Testis (tissue), 2 donors: ENCODE measurements at regions not wholly inside any gene's neighbourhood (a gene's known extent, or its start where the extent isn't known, plus 50 kb on each side); places are given as distances from the start of the nearest gene placed in this dataset.
A peak's percentile ranks its signal among the peaks of the same experiment; 100 is the strongest.

Experiments used
- DNase-seq: peaks from one replicate; pipeline ENCODE4 v3.0.0-alpha.2; 2019
- H3K27ac ChIP-seq, 2 donors: fragments of 200-600 bp; sonication (generic); one replicate each; pipeline ENCODE4 v1.5.1; 2019
- H3K27me3 ChIP-seq: fragments of 200-600 bp; sonication (generic); one replicate; pipeline ENCODE4 v1.5.1; 2019
- H3K36me3 ChIP-seq: fragments of 200-600 bp; sonication (generic); one replicate; pipeline ENCODE4 v1.5.1; 2017; ENCODE audit warnings: low read depth; ENCODE audit errors: missing control alignments
- H3K4me1 ChIP-seq: fragments of 200-600 bp; sonication (generic); one replicate; pipeline ENCODE4 v1.5.1; 2019
- H3K4me3 ChIP-seq, 2 donors: fragments of 200-600 bp; sonication (generic); one replicate each; pipeline ENCODE4 v1.5.1; 2017 to 2019
- H3K9me3 ChIP-seq: fragments of 200-600 bp; sonication (generic); one replicate; pipeline ENCODE4 v1.5.1; 2017
- CTCF ChIP-seq, 3 experiments: fragments of 450-650 bp in 2 of 3; fragments of 200-600 bp in 1 of 3; sonication (generic) in 1 of 3; IDR thresholded peaks; one replicate each; pipeline ENCODE4 v1.5.1; 2016 to 2019; ENCODE audit warnings: antibody characterized with exemption in 3 of 3, mild to moderate bottlenecking in 2 of 3, moderate library complexity in 1 of 3
- POLR2A ChIP-seq: fragments of 450-650 bp; IDR thresholded peaks from one replicate; pipeline ENCODE4 v1.6.1; 2017; ENCODE audit warnings: antibody characterized with exemption, mild to moderate bottlenecking, moderate library complexity
- WGBS, 2 donors: methylation state at CpG; one replicate each; pipeline ENCODE4 v1.1.5; 2018; 5-methylcytosine and 5-hydroxymethylcytosine counted together
- intact Hi-C: fragments of 100-400 bp; cut with DNase I; formaldehyde crosslinking; loops from one replicate; pipeline ENCODE4 v1.15.1; 2023; ENCODE audit warnings: low total_unique reads

- Histone ChIP-seq H3K27me3 (no peaks in the 10 kb centered on the region), H3K4me1 (no peaks in the 10 kb centered on the region), H3K9me3 (no peaks in the 10 kb centered on the region), H3K36me3 (no peaks in the 10 kb centered on the region), H3K4me3 (no peak overlapping the region), H3K27ac (peak overlapping the region in 1 of 2 donors; percentile 68)
- TF ChIP-seq POLR2A: no peak
- TF ChIP-seq CTCF (IDR thresholded peaks at IDR 0.05): no peak
- WGBS, 2 donors: 21 to 56% methylated on average over 1 of the region's 1 CpG
- intact Hi-C loops: no loop called here
- DNase-seq: no peak
Observed at GRCh38 chr4:14233126-14233525, 605.6 kb upstream of the BOD1L1 start.

GRCh38 chr4:14234307-14234706, 606.8 kb upstream of the BOD1L1 start:
- intact Hi-C loops: no loop called here
- Histone ChIP-seq H3K4me1 (no peaks in the 10 kb centered on the region), H3K9me3 (no peaks in the 10 kb centered on the region), H3K27me3 (no peaks in the 10 kb centered on the region), H3K27ac (no peak overlapping the region), H3K36me3 (no peaks in the 10 kb centered on the region), H3K4me3 (no peak overlapping the region)
- TF ChIP-seq POLR2A: no peak
- no peak for TF ChIP-seq CTCF (IDR thresholded peaks at IDR 0.05)
- DNase-seq: no peak

- H3K9me3 ChIP-seq: no peaks in the 10 kb centered on the region
- TF ChIP-seq POLR2A (no peak), CTCF (IDR thresholded peaks at IDR 0.05) (no peak)
- intact Hi-C loops: no loop called here
- 65 to 72% methylated on average over 2 of the region's 2 CpGs for WGBS, 2 donors
- H3K36me3 ChIP-seq: no peaks in the 10 kb centered on the region
- no peak overlapping the region for H3K27ac ChIP-seq
- H3K27me3 ChIP-seq: no peaks in the 10 kb centered on the region
- DNase-seq: no peak
- no peaks in the 10 kb centered on the region for H3K4me1 ChIP-seq
- H3K4me3 ChIP-seq: no peak overlapping the region
Observed at GRCh38 chr4:14236359-14236758, 608.8 kb upstream of the BOD1L1 start.

- Histone ChIP-seq H3K9me3 (no peaks in the 10 kb centered on the region), H3K36me3 (no peaks in the 10 kb centered on the region), H3K4me1 (no peaks in the 10 kb centered on the region), H3K27me3 (no peaks in the 10 kb centered on the region), H3K4me3 (no peak overlapping the region), H3K27ac (no peak overlapping the region)
- no peak for DNase-seq
- WGBS, 2 donors: 58 to 71% methylated on average over 2 of the region's 2 CpGs
- intact Hi-C loops: no loop called here
- TF ChIP-seq POLR2A (no peak), CTCF (IDR thresholded peaks at IDR 0.05) (no peak)
Observed at GRCh38 chr4:14237911-14238310, 610.4 kb upstream of the BOD1L1 start.

- H3K36me3 ChIP-seq: no peaks in the 10 kb centered on the region
- no peak for TF ChIP-seq CTCF (IDR thresholded peaks at IDR 0.05)
- TF ChIP-seq POLR2A: no peak
- no peaks in the 10 kb centered on the region for H3K27me3 ChIP-seq
- H3K4me3 ChIP-seq: no peak overlapping the region
- intact Hi-C loops: no loop called here
- H3K4me1 ChIP-seq: no peaks in the 10 kb centered on the region
- H3K9me3 ChIP-seq: no peaks in the 10 kb centered on the region
- H3K27ac ChIP-seq: no peak overlapping the region
- 73 to 94% methylated on average over 3 of the region's 3 CpGs for WGBS, 2 donors
- DNase-seq: no peak
Observed at GRCh38 chr4:14241574-14241973, 614.0 kb upstream of the BOD1L1 start.
